Neural cell (in vitro differentiated cells): ENCODE measurements at regions not wholly inside any gene's neighbourhood (a gene's known extent, or its start where the extent isn't known, plus 50 kb on each side); places are given as distances from the start of the nearest gene placed in this dataset.

Experiments
- H2AFZ ChIP-seq: fragments of 200-600, 300-800 bp; sonication (generic), shearing (Covaris generic); 2 replicates; pipeline ENCODE4 v1.6.0; 2014; ENCODE audit warnings: low read depth, mild to moderate bottlenecking, antibody characterized with exemption, low read length, moderate library complexity
- H3F3A ChIP-seq: fragments of 200-600 bp; shearing (Covaris generic); 2 replicates; pipeline ENCODE4 v1.6.1; 2016; ENCODE audit warnings: mild to moderate bottlenecking, moderate library complexity, mixed read lengths, antibody characterized with exemption, low read length; ENCODE audit not compliant: insufficient read depth, poor library complexity, severe bottlenecking
- H3K27ac ChIP-seq: fragments of 200-600, 300-800 bp; sonication (generic), shearing (Covaris generic); 2 replicates; pipeline ENCODE4 v1.5.1; 2014; ENCODE audit warnings: mild to moderate bottlenecking, low read length, moderate library complexity
- H3K27me3 ChIP-seq: fragments of 300-800, 200-600 bp; sonication (generic), shearing (Covaris generic); 2 replicates; pipeline ENCODE4 v1.6.0; 2014; ENCODE audit warnings: mild to moderate bottlenecking, low read depth, low read length, moderate library complexity; ENCODE audit not compliant: insufficient read depth
- H3K36me3 ChIP-seq: fragments of 300-800, 200-600 bp; sonication (generic), shearing (Covaris generic); 2 replicates; pipeline ENCODE4 v1.5.1; 2014; ENCODE audit warnings: mild to moderate bottlenecking, antibody characterized with exemption, low read length, moderate library complexity; ENCODE audit not compliant: insufficient read depth
- H3K4me2 ChIP-seq: fragments of 300-800, 200-600 bp; sonication (generic), shearing (Covaris generic); 2 replicates; pipeline ENCODE4 v1.6.0; 2014; ENCODE audit warnings: mild to moderate bottlenecking, low read length
- H3K4me3 ChIP-seq: fragments of 300-800, 200-600 bp; sonication (generic), shearing (Covaris generic); 2 replicates; pipeline ENCODE4 v1.5.1; 2014; ENCODE audit warnings: mild to moderate bottlenecking, low read length, moderate library complexity
- H3K79me2 ChIP-seq: fragments of 200-600 bp; shearing (Covaris generic); replicated peaks from 2 replicates; pipeline ENCODE4 v1.6.0; 2014; ENCODE audit warnings: mild to moderate bottlenecking, low read length, moderate library complexity; ENCODE audit not compliant: insufficient read depth
- H3K9ac ChIP-seq: fragments of 300-800, 200-600 bp; sonication (generic), shearing (Covaris generic); 2 replicates; pipeline ENCODE4 v1.6.1; 2016; ENCODE audit warnings: mild to moderate bottlenecking, low read length, mixed read lengths
- H3K9me2 ChIP-seq: fragments of 200-600 bp; shearing (Covaris generic); 2 replicates; pipeline ENCODE4 v1.6.1; 2016; ENCODE audit warnings: mild to moderate bottlenecking, low read length, mixed read lengths; ENCODE audit not compliant: insufficient read depth
- H3K9me3 ChIP-seq: fragments of 200-600, 300-800 bp; sonication (generic), shearing (Covaris generic); 2 replicates; pipeline ENCODE4 v1.6.1; 2016; ENCODE audit warnings: mild to moderate bottlenecking, mixed run types, low read length, moderate library complexity, mixed read lengths
- H4K20me1 ChIP-seq: fragments of 200-600 bp; shearing (Covaris generic); 2 replicates; pipeline ENCODE4 v1.6.1; 2016; ENCODE audit warnings: mild to moderate bottlenecking, mixed run types; ENCODE audit not compliant: insufficient read depth
- CTCF ChIP-seq: fragments of 450-650 bp; IDR thresholded peaks from 2 replicates; pipeline ENCODE4 v1.5.1; 2014; ENCODE audit warnings: antibody characterized with exemption, mild to moderate bottlenecking, moderate library complexity; ENCODE audit not compliant: poor library complexity, severe bottlenecking
- EP300 ChIP-seq: fragments of 450-650 bp; conservative IDR thresholded peaks from 2 replicates; pipeline ENCODE4 v1.6.1; 2014; ENCODE audit warnings: antibody characterized with exemption, mild to moderate bottlenecking, moderate library complexity; ENCODE audit not compliant: poor library complexity, severe bottlenecking
- EZH2 ChIP-seq: fragments of 200-600, 300-800 bp; shearing (Covaris generic), sonication (generic); IDR thresholded peaks from 2 replicates; pipeline ENCODE4 v1.6.1; 2014; ENCODE audit warnings: antibody characterized with exemption, low read length, borderline replicate concordance, mild to moderate bottlenecking; ENCODE audit not compliant: insufficient read depth, poor library complexity, severe bottlenecking
- MXI1 ChIP-seq: fragments of 450-650 bp; conservative IDR thresholded peaks from 2 replicates; pipeline ENCODE4 v1.6.1; 2014; ENCODE audit warnings: antibody characterized with exemption, mild to moderate bottlenecking; ENCODE audit not compliant: poor library complexity, severe bottlenecking
- POLR2AphosphoS5 ChIP-seq: IDR thresholded peaks from 2 replicates; pipeline ENCODE4 v1.6.1; 2012
- RAD21 ChIP-seq: fragments of 450-650 bp; conservative IDR thresholded peaks from 2 replicates; pipeline ENCODE4 v1.6.1; 2014; ENCODE audit warnings: antibody characterized with exemption, mild to moderate bottlenecking, moderate library complexity
- REST ChIP-seq: IDR thresholded peaks from 2 replicates; pipeline ENCODE4 v1.6.1; 2012; ENCODE audit warnings: borderline replicate concordance
- SMC3 ChIP-seq: fragments of 450-650 bp; conservative IDR thresholded peaks from 2 replicates; pipeline ENCODE4 v1.6.1; 2014; ENCODE audit warnings: antibody characterized with exemption, mild to moderate bottlenecking, moderate library complexity; ENCODE audit not compliant: poor library complexity
- TAF1 ChIP-seq: IDR thresholded peaks from 2 replicates; pipeline ENCODE4 v1.6.1; 2012; ENCODE audit warnings: low read depth

GRCh38 chr1:102105931-102106550 is 109.3 kb upstream of the OLFM3 start:
- H3K27ac ChIP-seq = no peak overlapping the region
- no peak overlapping the region for H3K9ac ChIP-seq
- H3F3A ChIP-seq = no peaks in the 10 kb centered on the region
- H3K9me3 ChIP-seq = no peaks in the 10 kb centered on the region
- no peaks in the 10 kb centered on the region for H3K27me3 ChIP-seq
- no peak for TF ChIP-seq EP300
- TF ChIP-seq TAF1 = no peak
- no peak for TF ChIP-seq RAD21
- no peak for TF ChIP-seq SMC3
- no peak for TF ChIP-seq CTCF
- TF ChIP-seq POLR2AphosphoS5 = no peak
- no peaks in the 10 kb centered on the region for H3K79me2 ChIP-seq
- no peaks in the 10 kb centered on the region for H4K20me1 ChIP-seq
- no peaks in the 10 kb centered on the region for H3K9me2 ChIP-seq
- no peak overlapping the region for H3K4me2 ChIP-seq
- no peak overlapping the region for H2AFZ ChIP-seq
- H3K4me3 ChIP-seq = no peak overlapping the region
- H3K36me3 ChIP-seq = no peaks in the 10 kb centered on the region

GRCh38 chr1:102103646-102104045 is 106.9 kb upstream of the OLFM3 start:
- no peaks in the 10 kb centered on the region for H3K36me3 ChIP-seq
- TF ChIP-seq REST (no peak), SMC3 (no peak)
- H3K79me2 ChIP-seq = no peaks in the 10 kb centered on the region
- H3F3A ChIP-seq = no peaks in the 10 kb centered on the region
- H3K4me2 ChIP-seq = no peak overlapping the region
- H3K27ac ChIP-seq = no peak overlapping the region
- no peaks in the 10 kb centered on the region for H3K9me3 ChIP-seq
- no peak overlapping the region for H2AFZ ChIP-seq
- H3K9me2 ChIP-seq = no peaks in the 10 kb centered on the region
- H4K20me1 ChIP-seq = no peaks in the 10 kb centered on the region
- no peak overlapping the region for H3K4me3 ChIP-seq
- H3K9ac ChIP-seq = no peak overlapping the region
- no peaks in the 10 kb centered on the region for H3K27me3 ChIP-seq

- Histone ChIP-seq H3K27ac (no peak overlapping the region), H3K9ac (no peak overlapping the region), H3K4me3 (no peak overlapping the region), H3K4me2 (no peak overlapping the region), H3F3A (no peaks in the 10 kb centered on the region), H3K9me2 (no peaks in the 10 kb centered on the region), H3K79me2 (no peaks in the 10 kb centered on the region), H2AFZ (no peak overlapping the region), H3K27me3 (no peaks in the 10 kb centered on the region), H3K9me3 (no peaks in the 10 kb centered on the region), H3K36me3 (no peaks in the 10 kb centered on the region), H4K20me1 (no peaks in the 10 kb centered on the region)
- TF ChIP-seq EP300 = no peak
- TF ChIP-seq POLR2AphosphoS5 = no peak
- TF ChIP-seq REST = no peak
- TF ChIP-seq RAD21 = no peak
- no peak for TF ChIP-seq SMC3
- TF ChIP-seq MXI1 = no peak
- no peak for TF ChIP-seq EZH2
- no peak for TF ChIP-seq CTCF
Observed at GRCh38 chr1:102102276-102102780, 105.6 kb upstream of the OLFM3 start.
